B cell (primary cell): ENCODE measurements at regions not wholly inside any gene's neighbourhood (a gene's known extent, or its start where the extent isn't known, plus 50 kb on each side); places are given as distances from the start of the nearest gene placed in this dataset.

Experiments
- ATAC-seq: fragments of 200-7000 bp; cut with Tn5 transposase; one replicate; pipeline ENCODE4 v1.10.0; 2021; ENCODE audit warnings: low read depth, mild to moderate bottlenecking, moderate number of reproducible peaks, moderate library complexity
- CTCF ChIA-PET: fragments of 350-600 bp; sonication (Branson Sonifier 250); formaldehyde crosslinking; loops from one replicate; lab custom pipeline; 2021; ENCODE audit warnings: antibody characterized with exemption, inconsistent platforms; lab: Charles Lee
- POLR2A ChIA-PET: fragments of 350-600 bp; sonication (Branson Sonifier 250); formaldehyde crosslinking; loops from one replicate; lab custom pipeline; 2021; ENCODE audit warnings: antibody characterized with exemption; lab: Charles Lee
- DNase-seq: peaks from one replicate; pipeline ENCODE4 v3.0.0; 2013
- H2AFZ ChIP-seq: 2 replicates; pipeline ENCODE4 v1.6.1; 2012; ENCODE audit warnings: mild to moderate bottlenecking, low read depth, low read length; ENCODE audit not compliant: insufficient read depth, poor library complexity, severe bottlenecking
- H3K27ac ChIP-seq, 2 donors: 1 replicate in 1 of 2; 2 replicates in 1 of 2; pipeline ENCODE4 v1.5.1; 2012 to 2013; ENCODE audit warnings: low read length in 2 of 2, mild to moderate bottlenecking in 2 of 2, moderate library complexity in 1 of 2
- H3K27me3 ChIP-seq, 4 experiments: fragments of 200-600 bp in 1 of 4; sonication (generic) in 1 of 4; replicated peaks in 1 of 4; 1 replicate in 2 of 4; 2 replicates in 2 of 4; pipeline versions ENCODE4 v1.6.1 to v1.7.0; 2013 to 2016; ENCODE audit warnings: low read length in 3 of 4, mild to moderate bottlenecking in 2 of 4, mixed read lengths in 1 of 4, moderate library complexity in 1 of 4; ENCODE audit not compliant: insufficient read depth in 4 of 4, control insufficient read depth in 3 of 4; ENCODE audit errors: control extremely low read depth in 1 of 4
- H3K36me3 ChIP-seq, 2 experiments: replicated peaks in 1 of 2; 1 replicate in 1 of 2; 2 replicates in 1 of 2; pipeline versions ENCODE4 v1.6.1 to v1.7.1; 2013; ENCODE audit warnings: low read length in 1 of 2; ENCODE audit not compliant: insufficient read depth in 2 of 2, control insufficient read depth in 1 of 2; ENCODE audit errors: control extremely low read depth in 1 of 2, extremely low read depth in 1 of 2
- H3K4me1 ChIP-seq, 2 donors: fragments of 200-600 bp in 1 of 2; sonication (generic) in 1 of 2; 1 replicate in 1 of 2; 2 replicates in 1 of 2; pipeline versions ENCODE4 v1.5.1 to v1.6.1; 2013 to 2017; ENCODE audit warnings: low read length in 2 of 2; ENCODE audit not compliant: control insufficient read depth in 2 of 2, insufficient read depth in 2 of 2
- H3K4me2 ChIP-seq: replicated peaks from 2 replicates; pipeline ENCODE3; 2012; ENCODE audit warnings: mild to moderate bottlenecking, low read depth, low read length; ENCODE audit not compliant: poor library complexity, severe bottlenecking
- H3K4me3 ChIP-seq, 5 experiments: fragments of 200-600 bp in 1 of 5; sonication (generic) in 1 of 5; 1 replicate in 3 of 5; 2 replicates in 2 of 5; pipeline versions ENCODE4 v1.5.1 to v1.7.0; 2011 to 2016; ENCODE audit warnings: low read length in 4 of 5, mild to moderate bottlenecking in 4 of 5, low read depth in 2 of 5, control low read depth in 1 of 5, moderate library complexity in 1 of 5; ENCODE audit not compliant: insufficient read depth in 1 of 5; ENCODE audit errors: control extremely low read depth in 1 of 5, extremely low read depth in 1 of 5
- H3K79me2 ChIP-seq: fragments of 200-600 bp; sonication (generic); one replicate; pipeline ENCODE4 v1.6.0; 2016; ENCODE audit warnings: low read length; ENCODE audit not compliant: control insufficient read depth, insufficient read depth
- H3K9ac ChIP-seq: fragments of 200-600 bp; sonication (generic); 2 replicates; pipeline ENCODE4 v1.6.1; 2017; ENCODE audit warnings: mild to moderate bottlenecking, low read length, moderate library complexity
- H3K9me3 ChIP-seq, 3 donors: one replicate each; pipeline versions ENCODE4 v1.6.1 to v1.7.1; 2013; ENCODE audit warnings: low read length in 2 of 3; ENCODE audit not compliant: control insufficient read depth in 2 of 3, insufficient read depth in 1 of 3; ENCODE audit errors: control extremely low read depth in 1 of 3
- H4K20me1 ChIP-seq: 2 replicates; pipeline ENCODE4 v1.6.0; 2012; ENCODE audit warnings: mild to moderate bottlenecking, low read length; ENCODE audit not compliant: insufficient read depth, control insufficient read depth, poor library complexity, severe bottlenecking
- H3K27ac Mint-ChIP-seq: one replicate; pipeline ENCODE4 v1.8.0; 2021; ENCODE audit warnings: mixed read lengths
- H3K27me3 Mint-ChIP-seq: one replicate; pipeline ENCODE4 v1.8.0; 2021; ENCODE audit warnings: mixed read lengths
- H3K4me1 Mint-ChIP-seq: one replicate; pipeline ENCODE4 v1.8.0; 2021; ENCODE audit warnings: mixed read lengths
- H3K4me3 Mint-ChIP-seq: one replicate; pipeline ENCODE4 v1.8.0; 2021; ENCODE audit warnings: mixed read lengths
- H3K9me3 Mint-ChIP-seq: one replicate; pipeline ENCODE4 v1.8.0; 2022; ENCODE audit warnings: mixed read lengths; ENCODE audit not compliant: insufficient read depth
- EZH2 ChIP-seq: IDR thresholded peaks from 2 replicates; pipeline ENCODE4 v1.6.1; 2012; ENCODE audit warnings: borderline replicate concordance, low read depth, mild to moderate bottlenecking, moderate library complexity, low read length; ENCODE audit not compliant: insufficient read depth, poor library complexity, severe bottlenecking
- WGBS: methylation state at CpG from one replicate; pipeline ENCODE4 v1.1.5; 2013; ENCODE audit warnings: missing lambda C conversion rate; ENCODE audit not compliant: insufficient coverage; 5-methylcytosine and 5-hydroxymethylcytosine counted together
- intact Hi-C: fragments of 100-400 bp; cut with micrococcal nuclease; formaldehyde crosslinking; loops from one replicate; pipeline ENCODE4 v1.10.0; 2022
- TF ChIP-seq, protein P1 (sequence below): fragments of 200-600 bp; IDR thresholded peaks from one replicate; pipeline ENCODE4 v1.8.0; 2022; ENCODE audit warnings: antibody characterized with exemption, mild to moderate bottlenecking

DNA sequence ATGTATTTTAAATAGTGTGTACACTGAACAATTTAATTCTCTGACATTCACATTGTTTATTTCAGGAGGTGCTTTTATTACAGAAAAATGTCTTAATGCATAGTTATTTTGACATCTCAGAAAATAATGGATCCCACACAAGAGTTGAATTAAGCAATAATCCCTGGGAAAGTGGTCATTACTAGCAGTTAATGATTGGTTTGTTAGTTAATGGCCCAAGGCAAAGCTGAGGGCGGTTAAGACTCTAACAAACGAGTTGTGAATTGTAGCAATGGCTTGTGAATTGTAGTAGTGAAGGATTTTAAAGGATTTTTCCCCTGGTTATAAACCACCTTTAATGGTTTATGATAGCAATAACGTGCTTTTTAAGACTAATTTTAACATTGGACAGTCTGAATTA is 1316.0 kb upstream of the GJE1 start:
- Mint-ChIP-seq H3K27me3 (no peaks in the 10 kb centered on the region), H3K4me1 (no peaks in the 10 kb centered on the region), H3K27ac (no peak overlapping the region), H3K9me3 (no peaks in the 10 kb centered on the region), H3K4me3 (no peak overlapping the region)
- H3K9ac ChIP-seq: no peak overlapping the region
- ATAC-seq: no peak
- intact Hi-C loops: no loop called here
- no peaks in the 10 kb centered on the region for H3K79me2 ChIP-seq
- TF ChIP-seq EZH2: no peak
- TF ChIP-seq, protein P1, sequence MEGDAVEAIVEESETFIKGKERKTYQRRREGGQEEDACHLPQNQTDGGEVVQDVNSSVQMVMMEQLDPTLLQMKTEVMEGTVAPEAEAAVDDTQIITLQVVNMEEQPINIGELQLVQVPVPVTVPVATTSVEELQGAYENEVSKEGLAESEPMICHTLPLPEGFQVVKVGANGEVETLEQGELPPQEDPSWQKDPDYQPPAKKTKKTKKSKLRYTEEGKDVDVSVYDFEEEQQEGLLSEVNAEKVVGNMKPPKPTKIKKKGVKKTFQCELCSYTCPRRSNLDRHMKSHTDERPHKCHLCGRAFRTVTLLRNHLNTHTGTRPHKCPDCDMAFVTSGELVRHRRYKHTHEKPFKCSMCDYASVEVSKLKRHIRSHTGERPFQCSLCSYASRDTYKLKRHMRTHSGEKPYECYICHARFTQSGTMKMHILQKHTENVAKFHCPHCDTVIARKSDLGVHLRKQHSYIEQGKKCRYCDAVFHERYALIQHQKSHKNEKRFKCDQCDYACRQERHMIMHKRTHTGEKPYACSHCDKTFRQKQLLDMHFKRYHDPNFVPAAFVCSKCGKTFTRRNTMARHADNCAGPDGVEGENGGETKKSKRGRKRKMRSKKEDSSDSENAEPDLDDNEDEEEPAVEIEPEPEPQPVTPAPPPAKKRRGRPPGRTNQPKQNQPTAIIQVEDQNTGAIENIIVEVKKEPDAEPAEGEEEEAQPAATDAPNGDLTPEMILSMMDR: no peak
- H3K36me3 ChIP-seq: no peaks in the 10 kb centered on the region
- POLR2A ChIA-PET: no interaction called here
- CTCF ChIA-PET: no interaction called here
- no peak overlapping the region for H3K27ac ChIP-seq
- H4K20me1 ChIP-seq: no peaks in the 10 kb centered on the region
- H3K4me2 ChIP-seq: no peak overlapping the region
- H3K4me1 ChIP-seq: no peaks in the 10 kb centered on the region
- WGBS: no CpG with 5 or more reads among the region's 3 CpGs
- no peaks in the 10 kb centered on the region for H3K27me3 ChIP-seq
- no peak overlapping the region for H3K4me3 ChIP-seq
- no peak for DNase-seq
- H3K9me3 ChIP-seq: no peaks in the 10 kb centered on the region
- H2AFZ ChIP-seq: no peak overlapping the region

DNA sequence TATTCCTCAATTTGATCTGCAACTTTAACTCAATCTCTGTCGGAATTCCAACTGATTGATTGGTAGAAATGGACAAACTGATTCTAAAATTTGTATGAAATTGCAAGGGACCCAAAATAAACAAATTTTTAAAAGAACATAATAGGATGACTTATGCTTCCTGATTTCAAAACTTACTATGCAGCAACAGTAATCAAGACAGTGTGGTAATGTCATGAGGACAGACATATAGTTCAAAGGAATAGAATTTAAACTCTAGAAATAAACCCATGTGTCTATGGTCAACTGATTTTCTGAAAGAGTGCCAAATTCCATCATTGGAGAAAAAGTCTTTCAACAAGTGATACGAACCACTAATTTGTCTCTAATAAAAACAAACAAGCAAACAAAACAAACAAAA is 1320.1 kb upstream of the GJE1 start:
- Mint-ChIP-seq H3K4me1 (no peaks in the 10 kb centered on the region), H3K27me3 (no peaks in the 10 kb centered on the region), H3K27ac (no peak overlapping the region), H3K9me3 (no peaks in the 10 kb centered on the region), H3K4me3 (no peak overlapping the region)
- POLR2A ChIA-PET: no interaction called here
- Histone ChIP-seq H3K9ac (no peak overlapping the region), H2AFZ (no peak overlapping the region), H3K4me1 (no peaks in the 10 kb centered on the region), H3K4me2 (no peak overlapping the region), H4K20me1 (no peaks in the 10 kb centered on the region), H3K27me3 (no peaks in the 10 kb centered on the region), H3K27ac (no peak overlapping the region), H3K9me3 (no peaks in the 10 kb centered on the region), H3K4me3 (no peak overlapping the region), H3K79me2 (no peaks in the 10 kb centered on the region), H3K36me3 (no peaks in the 10 kb centered on the region)
- intact Hi-C loops: no loop called here
- TF ChIP-seq, protein P1: no peak
- no peak for ATAC-seq
- no peak for DNase-seq
- no CpG with 5 or more reads among the region's 2 CpGs for WGBS
- CTCF ChIA-PET: no interaction called here
